NCI-H187 (cell line): ENCODE measurements at regions not wholly inside any gene's neighbourhood (a gene's known extent, or its start where the extent isn't known, plus 50 kb on each side); places are given as distances from the start of the nearest gene placed in this dataset.

ENCODE experiments used
- DNase-seq, 2 experiments: peaks; one replicate each; lab custom pipeline; 2025; lab: John Stamatoyannopoulos, UW

GRCh38 chr6:4008324-4009047 lies 70.5 kb downstream of the FAM217A start:
- no peak for DNase-seq

- DNase-seq = no peak
These were observed 69.5 kb downstream of the FAM217A start for GRCh38 chr6:4009486-4009885.

- DNase-seq = no peak
These were observed 68.9 kb downstream of the FAM217A start for GRCh38 chr6:4010048-4010447.

- no peak for DNase-seq
These were observed 68.2 kb downstream of the FAM217A start for GRCh38 chr6:4010689-4011090.

GRCh38 chr6:4012826-4013225 lies 66.1 kb downstream of the FAM217A start:
- DNase-seq = no peak

GRCh38 chr6:4017058-4017739 lies 61.7 kb downstream of the FAM217A start:
- DNase-seq = no peak

GRCh38 chr6:4017834-4018170 lies 61.1 kb downstream of the FAM217A start:
- DNase-seq = no peak

- peak; percentile 91 to 93 for DNase-seq
These were observed 60.6 kb downstream of the FAM217A start for GRCh38 chr6:4018171-4018923.
